Liver (tissue), 3 donors: ENCODE measurements at regions not wholly inside any gene's neighbourhood (a gene's known extent, or its start where the extent isn't known, plus 50 kb on each side); places are given as distances from the start of the nearest gene placed in this dataset.

Experiments used
- ATF3 ChIP-seq: IDR thresholded peaks from 2 replicates; pipeline ENCODE4 v1.6.1; 2016; ENCODE audit warnings: antibody characterized with exemption
- CTCF ChIP-seq: fragments of 150-350 bp; IDR thresholded peaks from 2 replicates; pipeline ENCODE4 v1.5.1; 2017; ENCODE audit warnings: improper control_type of control experiment, low read depth, low read length; ENCODE audit not compliant: missing input control
- GABPA ChIP-seq, 2 donors: IDR thresholded peaks in 1 of 2; conservative IDR thresholded peaks in 1 of 2; 2 replicates each; pipeline ENCODE4 v1.6.1; 2016; ENCODE audit warnings: antibody characterized with exemption in 2 of 2, mild to moderate bottlenecking in 1 of 2, moderate library complexity in 1 of 2
- RXRA ChIP-seq, 2 donors: IDR thresholded peaks; 2 replicates each; pipeline ENCODE4 v1.6.1; 2017 to 2018; ENCODE audit warnings: antibody characterized with exemption in 2 of 2, mild to moderate bottlenecking in 1 of 2
- SP1 ChIP-seq: IDR thresholded peaks from 2 replicates; pipeline ENCODE4 v1.6.1; 2018; ENCODE audit warnings: antibody characterized with exemption, mild to moderate bottlenecking
- TAF1 ChIP-seq: conservative IDR thresholded peaks from 2 replicates; pipeline ENCODE4 v1.6.1; 2016; ENCODE audit warnings: antibody characterized with exemption, mild to moderate bottlenecking
- YY1 ChIP-seq: IDR thresholded peaks from 2 replicates; pipeline ENCODE4 v1.6.1; 2016; ENCODE audit warnings: antibody characterized with exemption, mild to moderate bottlenecking
- donor health status: healthy.
- donor health status: healthy.

- TF ChIP-seq SP1 (no peak), ATF3 (no peak), TAF1 (no peak), GABPA (IDR thresholded peaks at IDR 0.05 in 1 of 2, conservative IDR thresholded peaks at IDR 0.05 in 1 of 2) (no peak), CTCF (no peak), YY1 (no peak), RXRA (IDR thresholded peaks at IDR 0.05) (no peak)
Measured at GRCh38 chr13:97798836-97799235, 154.6 kb upstream of the IPO5 start.
